ENCODE measurements at regions not wholly inside any gene's neighbourhood (a gene's known extent, or its start where the extent isn't known, plus 50 kb on each side); places are given as distances from the start of the nearest gene placed in this dataset.

DNA sequence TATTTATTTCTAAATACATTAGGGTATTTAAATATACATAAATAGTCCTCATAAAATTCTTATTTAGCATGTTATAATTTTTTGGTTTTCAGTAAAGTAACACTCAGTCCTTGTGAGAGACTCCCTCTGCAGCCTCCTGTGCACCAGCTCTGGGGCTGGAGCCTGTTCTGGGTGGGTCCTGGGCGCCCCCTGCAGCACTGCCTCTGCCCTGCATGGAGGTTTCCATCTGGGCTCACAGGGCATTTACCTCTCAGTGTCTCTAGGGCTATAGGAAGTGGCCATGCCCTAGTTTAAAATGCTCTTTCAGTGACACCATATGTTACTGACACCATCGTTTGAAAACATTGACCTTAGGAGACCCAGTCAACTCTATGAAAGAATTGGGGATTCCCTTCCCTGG lies 1155.2 kb downstream of the TMEM121 start:
- no peaks in the 10 kb centered on the region for H3K4me1 ChIP-seq
- no peaks in the 10 kb centered on the region for H3K9me3 ChIP-seq
- no peak for TF ChIP-seq POLR2A (IDR thresholded peaks at IDR 0.05)
- TF ChIP-seq, protein P1, sequence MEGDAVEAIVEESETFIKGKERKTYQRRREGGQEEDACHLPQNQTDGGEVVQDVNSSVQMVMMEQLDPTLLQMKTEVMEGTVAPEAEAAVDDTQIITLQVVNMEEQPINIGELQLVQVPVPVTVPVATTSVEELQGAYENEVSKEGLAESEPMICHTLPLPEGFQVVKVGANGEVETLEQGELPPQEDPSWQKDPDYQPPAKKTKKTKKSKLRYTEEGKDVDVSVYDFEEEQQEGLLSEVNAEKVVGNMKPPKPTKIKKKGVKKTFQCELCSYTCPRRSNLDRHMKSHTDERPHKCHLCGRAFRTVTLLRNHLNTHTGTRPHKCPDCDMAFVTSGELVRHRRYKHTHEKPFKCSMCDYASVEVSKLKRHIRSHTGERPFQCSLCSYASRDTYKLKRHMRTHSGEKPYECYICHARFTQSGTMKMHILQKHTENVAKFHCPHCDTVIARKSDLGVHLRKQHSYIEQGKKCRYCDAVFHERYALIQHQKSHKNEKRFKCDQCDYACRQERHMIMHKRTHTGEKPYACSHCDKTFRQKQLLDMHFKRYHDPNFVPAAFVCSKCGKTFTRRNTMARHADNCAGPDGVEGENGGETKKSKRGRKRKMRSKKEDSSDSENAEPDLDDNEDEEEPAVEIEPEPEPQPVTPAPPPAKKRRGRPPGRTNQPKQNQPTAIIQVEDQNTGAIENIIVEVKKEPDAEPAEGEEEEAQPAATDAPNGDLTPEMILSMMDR (IDR thresholded peaks at IDR 0.05): no peak
- H3K27ac ChIP-seq: no peak overlapping the region
- peaks cover 0 to 16% (median 3%) of the 10 kb centered on the region in 9 donors for H3K27me3 ChIP-seq
- no peak for ATAC-seq
- no peak for DNase-seq
- intact Hi-C loops (cut with DNase I): no loop called here
- 30 to 46% (median 37%) methylated on average over 2 of the region's 2 CpGs for WGBS, 4 donors
- no peak overlapping the region for H3K4me3 ChIP-seq
- H3K36me3 ChIP-seq: no peaks in the 10 kb centered on the region

DNA sequence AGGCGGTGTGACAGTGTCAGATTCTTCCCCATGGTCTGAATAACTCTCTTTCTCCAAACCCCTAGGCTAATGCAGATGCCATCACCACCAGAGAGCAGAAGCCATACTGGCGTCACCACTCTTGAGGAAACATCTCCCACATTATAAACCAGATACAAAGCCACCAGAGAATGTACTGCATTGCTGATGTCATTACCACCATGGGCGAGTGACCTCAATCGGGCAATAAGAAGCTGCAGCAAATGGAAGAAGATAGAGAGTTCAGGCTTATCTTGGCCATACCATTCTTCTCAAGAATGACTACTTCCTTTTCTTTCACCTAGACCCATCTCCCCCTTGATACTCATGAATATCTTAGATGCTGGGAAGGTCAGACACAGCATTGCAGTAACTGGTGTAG lies 1157.2 kb downstream of the TMEM121 start:
- Histone ChIP-seq H3K4me3 (no peak overlapping the region), H3K27ac (no peak overlapping the region), H3K4me1 (no peaks in the 10 kb centered on the region), H3K36me3 (no peaks in the 10 kb centered on the region), H3K9me3 (no peaks in the 10 kb centered on the region), H3K27me3 (peaks cover 0 to 23% (median 3%) of the 10 kb centered on the region in 9 donors)
- ATAC-seq: no peak
- no peak for DNase-seq
- WGBS, 4 donors: 32 to 68% (median 52%) methylated on average over 4 of the region's 4 CpGs
- TF ChIP-seq, protein P1 (IDR thresholded peaks at IDR 0.05): no peak
- no peak for TF ChIP-seq POLR2A (IDR thresholded peaks at IDR 0.05)
- intact Hi-C loops (cut with DNase I): no loop called here

DNA sequence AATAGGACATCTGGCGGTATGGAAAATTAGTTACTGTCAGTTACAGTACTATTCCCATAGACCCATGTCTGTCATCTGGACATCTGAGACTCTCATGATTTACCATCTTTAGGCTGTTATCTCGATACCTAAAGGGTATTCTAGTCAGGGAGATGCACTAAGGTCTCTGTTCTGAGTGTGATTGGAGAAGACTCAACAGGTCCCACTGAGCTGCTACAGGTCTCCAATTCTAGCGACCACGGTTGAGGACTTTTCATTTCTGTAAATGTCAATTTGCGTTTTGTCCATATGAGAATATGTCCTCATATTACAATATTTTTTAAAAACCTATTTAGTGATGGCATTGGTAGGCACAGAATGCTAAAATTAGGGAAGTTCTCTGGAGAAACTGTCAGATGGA lies 1160.2 kb downstream of the TMEM121 start:
- intact Hi-C loops (cut with DNase I): no loop called here
- Histone ChIP-seq H3K36me3 (no peaks in the 10 kb centered on the region), H3K27ac (no peak overlapping the region)

DNA sequence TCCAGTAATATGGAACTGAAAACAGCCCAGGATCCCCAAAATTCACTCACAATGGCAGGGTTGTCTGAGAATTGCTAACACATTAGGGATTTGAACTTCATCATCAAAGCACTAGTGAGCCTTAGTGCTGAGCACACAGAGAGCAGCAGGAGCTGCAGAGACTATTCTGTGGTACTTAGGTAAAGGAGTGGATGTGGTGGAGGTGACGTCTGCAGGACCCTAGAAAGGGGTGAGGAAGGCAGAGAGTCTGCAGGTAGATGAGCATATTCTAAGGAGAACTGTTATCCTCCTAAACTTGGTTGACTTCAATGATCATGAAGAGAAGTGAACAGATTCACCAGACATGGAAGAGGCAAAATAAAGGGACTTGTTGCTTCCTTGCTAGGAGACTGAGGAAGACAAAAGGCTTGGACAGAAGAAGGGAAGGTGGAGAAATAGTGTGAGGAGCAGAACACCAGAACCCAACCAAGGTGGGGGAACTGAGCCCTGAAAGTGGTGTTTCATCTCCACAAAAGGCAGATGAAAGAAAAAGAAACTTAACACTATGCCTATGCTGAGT lies 1164.0 kb downstream of the TMEM121 start:
- WGBS, 4 donors: 11 to 75% (median 45%) methylated on average over 1 of the region's 1 CpG
- H3K27me3 ChIP-seq: peaks cover 0 to 11% (median 0%) of the 10 kb centered on the region in 9 donors
- ATAC-seq (no peak), DNase-seq (no peak)
- no peak overlapping the region for H3K27ac ChIP-seq
- H3K4me3 ChIP-seq: no peak overlapping the region
- intact Hi-C loops (cut with DNase I): no loop called here
- H3K4me1 ChIP-seq: no peaks in the 10 kb centered on the region
- no peaks in the 10 kb centered on the region for H3K9me3 ChIP-seq
- TF ChIP-seq, protein P1 (IDR thresholded peaks at IDR 0.05): no peak
- no peak for TF ChIP-seq POLR2A (IDR thresholded peaks at IDR 0.05)
- H3K36me3 ChIP-seq: no peaks in the 10 kb centered on the region

More for the DNA sequence above, 1160.2 kb downstream of the TMEM121 start:
- Histone ChIP-seq H3K4me1 (no peaks in the 10 kb centered on the region), H3K27me3 (peaks cover 0 to 20% (median 3%) of the 10 kb centered on the region in 9 donors), H3K9me3 (no peaks in the 10 kb centered on the region), H3K4me3 (no peak overlapping the region)
- DNase-seq (no peak), ATAC-seq (no peak)
- 49 to 64% (median 57%) methylated on average over 5 of the region's 5 CpGs for WGBS, 4 donors
- no peak for TF ChIP-seq POLR2A (IDR thresholded peaks at IDR 0.05)
- TF ChIP-seq, protein P1 (IDR thresholded peaks at IDR 0.05): no peak

All from heart left ventricle (tissue), 16 donors.